ENCODE measurements at regions not wholly inside any gene's neighbourhood (a gene's known extent, or its start where the extent isn't known, plus 50 kb on each side); places are given as distances from the start of the nearest gene placed in this dataset.

GRCh38 chr1:51048021-51048420 is 54.0 kb upstream of the C1orf185 start:
- no peaks in the 10 kb centered on the region for H3K79me1 ChIP-seq (ENCODE audit: low read length)
- H3K27me3 ChIP-seq (ENCODE audit: insufficient read depth, low read length) = no peaks in the 10 kb centered on the region
- H2BK12ac ChIP-seq (ENCODE audit: low read length) = no peak overlapping the region
- H3K4me3 ChIP-seq (ENCODE audit: low read depth, low read length) = no peak overlapping the region
- no peaks in the 10 kb centered on the region for H3K4me1 ChIP-seq (ENCODE audit: control insufficient read depth in 1 of 2, insufficient read depth in 2 of 2, low read length in 2 of 2)
- H3K4ac ChIP-seq (ENCODE audit: low read depth, low read length) = no peak overlapping the region
- H2AK5ac ChIP-seq (ENCODE audit: low read length) = no peak overlapping the region
- H3K79me2 ChIP-seq (ENCODE audit: control insufficient read depth, insufficient read depth, low read length, poor library complexity) = no peaks in the 10 kb centered on the region
- H3K23ac ChIP-seq (ENCODE audit: low read length) = no peak overlapping the region
- no peaks in the 10 kb centered on the region for H3K9me3 ChIP-seq (ENCODE audit: insufficient read depth, low read depth, low read length)
- H4K8ac ChIP-seq (ENCODE audit: low read depth, low read length) = no peak overlapping the region
- H4K91ac ChIP-seq (ENCODE audit: low read depth, low read length) = no peak overlapping the region
- no peak overlapping the region for H4K12ac ChIP-seq (ENCODE audit: low read depth, low read length)
- H3K14ac ChIP-seq (ENCODE audit: low read length) = no peak overlapping the region
- no peak overlapping the region for H3K9ac ChIP-seq (ENCODE audit: low read length)
- WGBS (ENCODE audit: extremely low coverage, insufficient coverage, insufficient read length) = no CpG with 5 or more reads among the region's 1 CpG
- no peak overlapping the region for H3K18ac ChIP-seq (ENCODE audit: low read length)
- no peak overlapping the region for H2BK120ac ChIP-seq (ENCODE audit: insufficient read depth, low read length, poor library complexity)
- H2AFZ ChIP-seq (ENCODE audit: insufficient read depth, low read length, poor library complexity) = no peak overlapping the region
- no peak overlapping the region for H3K4me2 ChIP-seq (ENCODE audit: low read length)
- no peaks in the 10 kb centered on the region for H3K36me3 ChIP-seq (ENCODE audit: control insufficient read depth in 1 of 2, insufficient read depth in 2 of 2, low read length in 2 of 2)
- no peak for DNase-seq
- H2BK5ac ChIP-seq (ENCODE audit: low read depth, low read length, poor library complexity) = no peak overlapping the region
- H3K27ac ChIP-seq (ENCODE audit: low read depth, low read length) = no peak overlapping the region

GRCh38 chr1:51048670-51049069 is 53.4 kb upstream of the C1orf185 start:
- H2AK5ac ChIP-seq (ENCODE audit: low read length) = no peak overlapping the region
- DNase-seq = no peak

More at GRCh38 chr1:51048670-51049069, 53.4 kb upstream of the C1orf185 start:
- H2BK12ac ChIP-seq (ENCODE audit: low read length) = no peak overlapping the region
- no peaks in the 10 kb centered on the region for H3K79me1 ChIP-seq (ENCODE audit: low read length)
- H3K27me3 ChIP-seq (ENCODE audit: insufficient read depth, low read length) = no peaks in the 10 kb centered on the region
- H3K14ac ChIP-seq (ENCODE audit: low read length) = no peak overlapping the region
- no peaks in the 10 kb centered on the region for H3K79me2 ChIP-seq (ENCODE audit: control insufficient read depth, insufficient read depth, low read length, poor library complexity)
- no peaks in the 10 kb centered on the region for H3K4me1 ChIP-seq (ENCODE audit: control insufficient read depth in 1 of 2, insufficient read depth in 2 of 2, low read length in 2 of 2)
- no peak overlapping the region for H3K4me3 ChIP-seq (ENCODE audit: low read depth, low read length)
- no peaks in the 10 kb centered on the region for H3K9me3 ChIP-seq (ENCODE audit: insufficient read depth, low read depth, low read length)
- H3K36me3 ChIP-seq (ENCODE audit: control insufficient read depth in 1 of 2, insufficient read depth in 2 of 2, low read length in 2 of 2) = no peaks in the 10 kb centered on the region
- H4K91ac ChIP-seq (ENCODE audit: low read depth, low read length) = no peak overlapping the region
- H2BK5ac ChIP-seq (ENCODE audit: low read depth, low read length, poor library complexity) = no peak overlapping the region
- no peak overlapping the region for H4K8ac ChIP-seq (ENCODE audit: low read depth, low read length)
- H3K4me2 ChIP-seq (ENCODE audit: low read length) = no peak overlapping the region
- no peak overlapping the region for H3K18ac ChIP-seq (ENCODE audit: low read length)
- H3K27ac ChIP-seq (ENCODE audit: low read depth, low read length) = no peak overlapping the region
- H3K23ac ChIP-seq (ENCODE audit: low read length) = no peak overlapping the region
- no peak overlapping the region for H3K9ac ChIP-seq (ENCODE audit: low read length)
- H2BK120ac ChIP-seq (ENCODE audit: insufficient read depth, low read length, poor library complexity) = no peak overlapping the region
- no CpG with 5 or more reads among the region's 2 CpGs for WGBS (ENCODE audit: extremely low coverage, insufficient coverage, insufficient read length)
- H4K12ac ChIP-seq (ENCODE audit: low read depth, low read length) = no peak overlapping the region
- no peak overlapping the region for H3K4ac ChIP-seq (ENCODE audit: low read depth, low read length)
- no peak overlapping the region for H2AFZ ChIP-seq (ENCODE audit: insufficient read depth, low read length, poor library complexity)
